NCI-H2081 treated with DMSO at 0.1 percent for 48 hours (cell line): ENCODE measurements at regions not wholly inside any gene's neighbourhood (a gene's known extent, or its start where the extent isn't known, plus 50 kb on each side); places are given as distances from the start of the nearest gene placed in this dataset.
"Not testable (repeated sequence)": the region's sequence is repeated elsewhere in the genome, so short reads cannot be mapped to it uniquely, and the experiment has no call there.

ENCODE experiments used
- DNase-seq: peaks from one replicate; lab custom pipeline; 2025; lab: John Stamatoyannopoulos, UW

GRCh38 chr6:167408235-167408869, 83.5 kb downstream of the TTLL2 start:
- no peak for DNase-seq

- DNase-seq, result no peak
Measured at GRCh38 chr6:167409079-167409478, 84.2 kb downstream of the TTLL2 start.

GRCh38 chr6:167409694-167410093, 84.8 kb downstream of the TTLL2 start:
- DNase-seq, result no peak

DNA sequence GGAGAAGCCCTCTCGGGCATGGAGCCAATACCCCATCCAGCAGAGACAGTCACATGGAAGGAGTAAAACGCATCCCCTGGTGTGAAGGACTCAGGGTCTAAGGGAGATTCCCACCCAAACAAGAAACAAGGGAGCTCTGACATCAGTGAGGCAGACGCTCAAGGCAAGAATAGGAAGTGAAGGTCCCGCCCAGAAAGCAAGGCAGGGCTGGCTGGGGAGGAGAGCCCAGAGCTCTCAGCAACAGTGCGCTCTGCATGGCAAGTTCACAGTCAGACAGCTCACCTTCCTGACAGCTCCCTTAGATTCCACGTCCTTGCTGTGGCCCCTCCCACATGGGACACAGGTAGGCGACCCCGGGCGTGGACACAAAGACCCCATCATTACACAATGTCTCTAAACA, 85.6 kb downstream of the TTLL2 start:
- no peak for DNase-seq

DNA sequence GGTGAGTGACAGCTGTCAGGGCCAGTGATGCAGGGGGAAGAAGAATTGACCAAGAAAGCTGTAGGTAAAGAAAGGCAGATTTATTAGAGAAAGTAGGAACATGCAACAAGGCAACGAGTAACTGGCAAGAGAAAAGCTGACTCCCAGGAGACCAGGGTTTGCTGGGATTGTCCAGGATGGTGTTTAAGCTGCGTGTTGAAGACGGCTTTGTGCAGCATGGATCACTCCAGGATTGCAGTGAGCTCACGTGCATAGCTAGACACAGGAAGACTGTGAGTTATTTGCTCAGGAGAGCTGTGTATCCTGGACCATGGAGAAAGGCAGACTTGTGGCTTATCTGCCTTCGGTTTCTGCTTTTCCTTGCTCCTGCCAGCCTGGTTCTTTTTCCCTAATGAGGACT, 87.6 kb downstream of the TTLL2 start:
- no peak for DNase-seq

GRCh38 chr6:167415441-167415961, 90.6 kb downstream of the TTLL2 start:
- no peak for DNase-seq

DNA sequence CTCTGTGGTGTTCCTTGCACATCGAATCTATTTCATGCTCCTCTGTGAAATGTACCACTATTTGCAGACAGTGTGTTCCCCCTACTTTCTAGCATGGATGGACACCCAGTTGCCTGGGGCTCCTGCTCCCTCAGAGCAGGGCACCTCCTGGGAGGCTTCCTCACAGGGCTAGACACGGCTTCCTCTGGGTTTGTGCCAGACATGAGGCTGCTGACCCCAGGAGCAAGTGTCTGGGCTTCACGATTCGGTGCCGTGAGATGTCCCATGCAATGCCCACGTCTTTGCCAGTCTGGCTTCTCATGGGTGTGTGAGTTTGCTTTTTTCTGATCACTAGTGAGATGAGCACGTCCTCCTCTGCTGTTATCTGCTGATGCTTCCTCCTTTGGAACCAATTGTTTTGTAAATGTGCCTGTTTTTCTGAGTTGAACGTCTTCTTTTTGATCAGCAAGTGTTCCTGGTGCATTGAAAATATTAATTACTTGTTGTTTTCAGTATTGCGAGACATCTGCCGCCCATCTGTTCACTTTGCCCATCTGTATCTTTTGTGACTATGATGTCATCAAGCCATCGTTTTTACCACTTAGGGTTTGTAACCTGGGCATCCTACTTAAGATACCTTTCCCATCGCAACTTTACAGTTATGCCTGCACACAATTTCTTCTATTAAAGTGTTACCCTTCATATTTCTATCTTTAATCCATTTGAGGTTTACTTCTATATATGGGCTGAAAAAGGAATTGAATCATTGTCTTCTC, 92.0 kb downstream of the TTLL2 start:
- DNase-seq, result no peak

DNA sequence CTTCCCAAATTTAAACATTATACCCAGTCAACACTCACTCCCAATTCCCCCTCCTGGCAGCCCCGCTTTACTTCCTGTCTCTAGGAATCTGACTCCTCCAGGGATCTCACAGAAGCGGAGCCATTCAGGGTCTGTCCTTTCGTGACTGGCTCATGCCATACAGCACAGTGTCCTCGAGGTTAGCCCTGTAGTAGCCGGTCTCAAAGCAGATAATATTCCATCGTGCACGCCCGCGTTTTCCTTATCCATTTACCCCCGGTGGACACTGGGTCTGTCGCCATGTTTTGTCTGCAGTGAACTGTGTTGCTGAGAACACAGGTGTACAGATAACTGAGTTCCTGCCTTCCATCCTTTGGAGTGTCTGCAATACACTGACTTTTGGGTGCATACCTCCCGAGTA, 95.3 kb downstream of the TTLL2 start:
- DNase-seq, result no peak

- DNase-seq, result no peak
Measured at GRCh38 chr6:167420858-167421766, 96.2 kb downstream of the TTLL2 start.

DNA sequence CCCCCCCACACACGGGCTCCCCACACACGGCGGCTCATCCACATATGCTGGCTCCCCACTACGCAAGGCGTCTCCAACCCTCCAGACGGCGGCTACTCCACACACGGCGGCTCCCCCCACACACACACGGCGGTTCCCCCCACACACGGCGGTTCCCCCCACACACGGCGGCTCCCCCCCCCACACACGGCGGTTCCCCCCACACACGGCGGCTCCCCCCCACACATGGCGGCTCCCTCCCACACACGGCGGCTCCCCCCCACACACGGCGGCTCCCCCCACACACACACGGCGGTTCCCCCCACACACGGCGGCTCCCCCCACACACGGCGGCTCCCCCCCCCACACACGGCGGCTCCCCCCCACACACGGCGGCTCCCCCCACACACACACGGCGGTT, 97.1 kb downstream of the TTLL2 start:
- not testable (repeated sequence) for DNase-seq

GRCh38 chr6:167422934-167423333, 98.0 kb downstream of the TTLL2 start:
- no peak for DNase-seq

DNA sequence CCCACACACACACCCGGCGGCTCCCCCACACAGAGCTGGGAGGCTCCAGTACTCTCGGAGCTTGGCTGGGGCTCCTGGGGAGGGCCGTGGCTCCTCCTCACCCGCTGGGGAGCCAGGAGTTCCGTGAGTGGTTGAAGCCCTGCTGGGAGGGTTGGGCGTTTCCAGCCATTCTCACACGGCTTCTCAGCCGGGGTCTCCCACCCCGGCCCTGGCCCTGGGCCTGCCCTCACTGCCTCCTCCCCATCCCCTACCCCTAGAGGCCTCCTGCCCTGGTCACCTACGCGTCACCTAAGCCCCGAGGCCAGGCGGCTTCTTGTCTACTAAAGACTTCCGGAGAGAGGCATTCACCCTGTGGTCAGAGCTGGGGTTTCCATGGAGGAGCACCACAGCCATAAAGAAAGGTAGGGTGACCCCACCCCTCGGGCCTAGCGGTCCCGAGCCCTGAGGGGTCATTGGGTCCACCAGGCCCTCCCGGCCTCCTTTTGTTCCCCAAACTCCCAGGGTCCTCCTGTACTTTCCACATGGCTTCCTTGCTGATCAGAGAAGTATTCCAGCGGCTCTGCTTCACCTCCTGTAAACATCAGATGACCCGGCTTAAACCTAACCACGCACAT, 99.3 kb downstream of the TTLL2 start:
- no peak for DNase-seq

DNA sequence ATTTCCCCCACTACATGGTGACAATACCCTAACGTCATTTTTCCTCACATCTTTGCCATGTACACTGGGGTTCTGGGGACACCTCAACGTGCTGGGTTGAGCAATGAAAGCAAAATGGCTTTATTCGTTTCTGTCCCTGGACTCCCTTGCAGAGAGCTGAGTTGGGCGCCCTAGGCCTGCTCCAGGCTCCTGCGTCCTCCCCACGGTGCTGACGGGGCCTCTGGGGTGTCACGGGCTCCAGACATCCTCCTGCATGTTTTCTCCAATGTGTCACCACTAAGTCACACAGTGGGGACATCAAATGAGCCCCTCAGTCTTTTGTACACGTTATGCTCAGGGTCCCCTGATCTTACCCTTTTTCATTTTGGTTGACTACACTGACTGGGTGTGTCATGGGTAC, 99.8 kb downstream of the TTLL2 start:
- no peak for DNase-seq

DNA sequence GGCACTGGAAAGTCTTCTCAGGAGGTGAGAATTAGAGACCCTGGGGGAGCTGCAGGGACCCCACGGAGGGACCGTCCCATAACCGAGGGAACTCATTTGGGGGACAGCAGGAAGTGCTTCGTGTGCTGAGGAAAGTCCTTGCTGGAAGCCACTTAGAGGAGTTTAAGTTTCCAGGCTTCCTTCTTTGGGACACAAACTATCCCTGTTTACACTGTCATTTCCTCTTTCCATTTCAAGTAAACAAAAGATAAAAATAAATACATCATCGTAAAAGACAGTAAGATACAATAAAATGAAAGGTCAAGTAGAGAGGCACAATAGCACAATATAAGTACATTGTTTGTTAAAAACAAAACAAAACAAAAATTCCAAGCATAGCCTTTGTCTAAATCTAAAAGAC, 101.2 kb downstream of the TTLL2 start:
- no peak for DNase-seq

DNA sequence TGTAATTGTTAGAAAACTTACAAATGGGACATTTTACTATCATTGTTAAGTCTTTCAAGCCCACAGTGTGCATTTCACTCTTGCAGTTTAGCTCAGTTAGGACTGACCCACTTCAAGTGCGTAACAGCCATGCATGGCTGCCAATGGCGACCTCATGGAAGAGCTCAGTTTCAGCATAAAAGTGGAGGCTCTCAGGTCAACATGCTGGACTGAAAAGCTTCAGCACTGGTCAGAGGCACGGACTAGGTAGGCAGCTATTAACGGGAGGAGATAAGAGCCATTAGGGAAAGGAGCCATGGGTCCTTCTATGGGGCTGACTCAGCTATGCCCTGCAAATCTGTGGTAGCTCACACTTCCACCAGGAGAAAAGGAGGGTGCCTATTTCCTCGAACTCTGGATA, 101.8 kb downstream of the TTLL2 start:
- no peak for DNase-seq

DNA sequence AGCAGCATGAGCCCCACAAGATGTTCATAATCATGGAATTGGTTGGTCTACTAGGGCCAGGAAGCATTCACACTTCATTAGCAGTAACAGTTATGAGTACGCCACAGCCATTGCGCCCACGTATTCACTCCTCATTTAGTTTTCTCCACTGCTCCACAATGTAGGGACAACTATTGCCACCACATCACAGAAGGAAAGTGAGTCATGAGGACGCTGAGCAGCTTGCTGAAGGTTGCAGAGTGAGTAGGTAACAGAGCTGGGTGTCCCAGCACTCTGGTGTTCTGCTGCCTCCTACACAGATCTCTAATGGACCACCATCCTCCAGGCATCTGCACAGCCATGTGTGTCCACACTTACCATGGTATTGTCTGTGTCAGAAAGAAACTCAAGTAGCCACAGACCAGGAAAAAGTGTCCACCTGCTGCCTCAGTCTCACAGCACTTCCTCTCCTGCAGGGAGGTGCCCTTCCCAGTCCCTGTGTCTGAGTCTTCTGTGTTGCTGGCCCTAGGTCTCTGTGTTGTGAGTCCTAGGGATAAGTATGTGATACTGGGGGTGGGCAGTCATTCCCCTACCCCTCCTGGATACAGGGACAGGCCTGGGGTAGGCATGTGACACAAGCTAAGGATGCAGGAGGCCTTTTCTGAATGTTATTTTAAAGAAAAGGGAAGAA, 103.9 kb downstream of the TTLL2 start:
- no peak for DNase-seq

- no peak for DNase-seq
Measured at GRCh38 chr6:167429353-167429752, 104.5 kb downstream of the TTLL2 start.

GRCh38 chr6:167435209-167435728, 110.4 kb downstream of the TTLL2 start:
- no peak for DNase-seq

- no peak for DNase-seq
Measured at GRCh38 chr6:167437888-167438484, 113.1 kb downstream of the TTLL2 start.

DNA sequence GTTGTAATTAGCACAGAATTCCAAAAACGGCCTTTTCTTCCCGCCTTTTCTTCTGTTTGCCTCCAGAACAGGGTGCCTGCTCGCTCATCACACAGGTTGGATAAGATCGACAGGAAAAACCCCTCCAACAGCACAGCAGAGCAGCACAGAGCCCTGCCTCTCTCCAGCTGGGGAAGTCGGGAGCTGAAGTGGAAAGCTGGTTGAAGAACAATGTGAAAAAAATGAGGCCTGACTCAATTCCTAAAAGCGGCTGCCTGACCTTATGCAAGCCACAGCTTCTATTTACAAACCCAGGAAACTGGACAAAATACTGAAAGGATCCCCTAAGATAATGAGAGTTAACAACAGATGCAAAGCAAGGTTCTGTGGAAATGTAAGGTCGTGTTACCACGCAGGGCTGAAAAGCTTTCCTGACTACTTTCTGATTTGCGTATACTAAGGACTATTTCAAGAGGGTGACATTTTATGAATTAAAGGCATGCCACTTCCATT, 116.9 kb downstream of the TTLL2 start:
- no peak for DNase-seq

DNA sequence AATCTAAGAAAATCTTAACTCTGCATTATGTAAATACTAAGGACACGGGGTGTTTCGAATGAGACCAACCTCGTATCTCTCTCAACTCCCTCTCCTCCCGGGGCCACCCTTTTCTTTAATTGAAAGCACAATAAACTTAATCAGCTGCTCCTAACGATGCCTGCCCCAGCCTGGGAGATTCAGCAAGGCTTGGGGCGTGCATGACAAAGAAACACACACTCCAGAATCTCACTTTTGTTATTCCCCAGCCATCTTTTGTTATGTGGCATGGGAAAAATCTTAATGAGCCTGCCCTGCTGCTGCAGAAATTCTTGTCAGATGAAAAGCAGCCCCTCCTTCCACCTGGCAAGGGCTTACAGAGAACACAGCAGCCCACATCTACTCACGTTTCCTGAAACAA, 117.4 kb downstream of the TTLL2 start:
- DNase-seq, result no peak
